ENCODE measurements at regions not wholly inside any gene's neighbourhood (a gene's known extent, or its start where the extent isn't known, plus 50 kb on each side); places are given as distances from the start of the nearest gene placed in this dataset.
"Not testable (repeated sequence)": the region's sequence is repeated elsewhere in the genome, so short reads cannot be mapped to it uniquely, and the experiment has no call there.

- peaks cover 5% of the 10 kb centered on the region for H3K27me3 ChIP-seq (ENCODE audit: control insufficient read depth, insufficient read depth, low read length)
- no CpG with 5 or more reads among the region's 10 CpGs for WGBS (ENCODE audit: insufficient coverage, low lambda C conversion rate)
- DNase-seq = no peak
- H3K4me1 ChIP-seq (ENCODE audit: control insufficient read depth, insufficient read depth, low read length) = no peaks in the 10 kb centered on the region
- H3K9me3 ChIP-seq (ENCODE audit: control insufficient read depth, low read depth, low read length) = no peaks in the 10 kb centered on the region
- H3K4me3 ChIP-seq (ENCODE audit: low read length) = no peak overlapping the region
- H3K36me3 ChIP-seq (ENCODE audit: control insufficient read depth, insufficient read depth, low read length) = no peaks in the 10 kb centered on the region
- H3K27ac ChIP-seq (ENCODE audit: low read length) = no peak overlapping the region
These were observed 123.3 kb upstream of the PHACTR3 start for GRCh38 chr20:59481067-59481466.

GRCh38 chr20:59481477-59482018 is 122.8 kb upstream of the PHACTR3 start:
- WGBS (ENCODE audit: insufficient coverage, low lambda C conversion rate) = no CpG with 5 or more reads among the region's 10 CpGs
- DNase-seq = no peak

DNA sequence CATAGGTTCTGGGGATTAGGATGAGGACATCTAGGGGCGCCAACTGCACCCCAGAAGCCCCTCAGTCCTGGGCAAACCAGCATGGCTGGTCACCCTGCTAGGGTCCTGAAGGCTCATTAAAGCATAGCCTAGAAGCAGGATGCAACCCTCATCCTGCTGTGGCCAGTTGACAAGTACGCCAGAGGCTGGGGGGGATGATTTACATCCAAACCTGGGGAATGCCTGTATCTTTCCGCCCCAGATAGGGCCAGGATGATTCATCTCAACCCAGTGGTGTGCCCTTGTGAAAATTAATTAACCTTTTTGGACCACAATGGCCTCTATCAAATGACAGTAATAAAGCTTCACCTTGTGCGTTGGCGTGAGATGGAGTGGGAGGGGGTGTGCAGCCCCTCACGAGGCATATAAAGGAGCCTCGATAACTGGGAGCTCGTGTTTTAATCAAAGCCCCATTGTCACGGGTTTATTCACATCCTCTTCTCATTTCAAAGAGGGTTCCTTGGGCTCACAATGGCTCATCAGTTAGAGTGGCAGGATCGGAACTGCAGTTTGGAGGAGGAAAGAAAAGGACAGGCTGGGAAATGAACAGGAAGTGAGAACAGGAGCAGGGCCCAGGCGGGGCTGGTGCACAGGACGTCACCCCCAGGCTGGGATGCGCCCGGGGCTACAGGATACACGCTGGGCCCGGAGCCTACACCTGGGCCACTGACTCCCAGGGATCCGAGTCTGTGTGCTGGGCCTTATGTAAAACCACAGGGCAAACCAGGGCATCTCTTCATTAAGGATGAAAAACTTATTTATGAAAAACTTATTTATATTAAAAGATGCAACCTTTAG is 121.8 kb upstream of the PHACTR3 start:
- H3K36me3 ChIP-seq (ENCODE audit: control insufficient read depth, insufficient read depth, low read length) = no peaks in the 10 kb centered on the region
- H3K4me3 ChIP-seq (ENCODE audit: low read length) = no peak overlapping the region
- no peak for DNase-seq
- WGBS (ENCODE audit: insufficient coverage, low lambda C conversion rate) = no CpG with 5 or more reads among the region's 17 CpGs
- peaks cover 5% of the 10 kb centered on the region for H3K27me3 ChIP-seq (ENCODE audit: control insufficient read depth, insufficient read depth, low read length)
- H3K9me3 ChIP-seq (ENCODE audit: control insufficient read depth, low read depth, low read length) = no peaks in the 10 kb centered on the region
- H3K4me1 ChIP-seq (ENCODE audit: control insufficient read depth, insufficient read depth, low read length) = no peaks in the 10 kb centered on the region
- no peak overlapping the region for H3K27ac ChIP-seq (ENCODE audit: low read length)

More at GRCh38 chr20:59481477-59482018, 122.8 kb upstream of the PHACTR3 start:
- Histone ChIP-seq H3K27me3 (ENCODE audit: control insufficient read depth, insufficient read depth, low read length) (peaks cover 5% of the 10 kb centered on the region), H3K4me1 (ENCODE audit: control insufficient read depth, insufficient read depth, low read length) (no peaks in the 10 kb centered on the region), H3K4me3 (ENCODE audit: low read length) (no peak overlapping the region), H3K9me3 (ENCODE audit: control insufficient read depth, low read depth, low read length) (no peaks in the 10 kb centered on the region), H3K27ac (ENCODE audit: low read length) (no peak overlapping the region), H3K36me3 (ENCODE audit: control insufficient read depth, insufficient read depth, low read length) (no peaks in the 10 kb centered on the region)

DNA sequence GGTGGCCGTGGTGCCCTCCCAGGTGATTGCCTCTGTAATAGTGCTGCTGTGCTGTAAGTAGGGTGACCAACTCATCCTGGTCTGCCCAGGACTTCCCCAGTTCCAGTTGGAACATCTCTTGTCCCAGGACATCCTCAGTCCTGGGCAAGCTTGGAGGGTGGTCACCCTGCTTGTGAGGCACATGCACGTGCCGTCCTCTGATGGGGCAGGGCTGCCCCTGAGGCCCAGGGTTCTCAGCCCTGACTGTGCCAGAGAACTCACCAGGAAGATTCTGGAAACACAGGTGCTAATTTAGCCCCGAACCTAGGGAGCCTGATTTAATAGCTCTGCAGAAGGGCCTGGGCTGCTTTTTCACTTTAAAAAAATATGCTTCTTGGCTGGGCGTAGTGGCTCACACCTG is 120.9 kb upstream of the PHACTR3 start:
- no peak for DNase-seq
- Histone ChIP-seq H3K36me3 (ENCODE audit: control insufficient read depth, insufficient read depth, low read length) (no peaks in the 10 kb centered on the region), H3K4me3 (ENCODE audit: low read length) (no peak overlapping the region), H3K27ac (ENCODE audit: low read length) (no peak overlapping the region), H3K4me1 (ENCODE audit: control insufficient read depth, insufficient read depth, low read length) (no peaks in the 10 kb centered on the region), H3K9me3 (ENCODE audit: control insufficient read depth, low read depth, low read length) (no peaks in the 10 kb centered on the region), H3K27me3 (ENCODE audit: control insufficient read depth, insufficient read depth, low read length) (peaks cover 5% of the 10 kb centered on the region)
- no CpG with 5 or more reads among the region's 5 CpGs for WGBS (ENCODE audit: insufficient coverage, low lambda C conversion rate)

GRCh38 chr20:59484228-59484627 is 120.1 kb upstream of the PHACTR3 start:
- Histone ChIP-seq H3K27me3 (ENCODE audit: control insufficient read depth, insufficient read depth, low read length) (peaks cover 5% of the 10 kb centered on the region), H3K9me3 (ENCODE audit: control insufficient read depth, low read depth, low read length) (no peaks in the 10 kb centered on the region), H3K27ac (ENCODE audit: low read length) (no peak overlapping the region), H3K4me3 (ENCODE audit: low read length) (no peak overlapping the region), H3K36me3 (ENCODE audit: control insufficient read depth, insufficient read depth, low read length) (no peaks in the 10 kb centered on the region), H3K4me1 (ENCODE audit: control insufficient read depth, insufficient read depth, low read length) (no peaks in the 10 kb centered on the region)
- no CpG with 5 or more reads among the region's 6 CpGs for WGBS (ENCODE audit: insufficient coverage, low lambda C conversion rate)
- no peak for DNase-seq

DNA sequence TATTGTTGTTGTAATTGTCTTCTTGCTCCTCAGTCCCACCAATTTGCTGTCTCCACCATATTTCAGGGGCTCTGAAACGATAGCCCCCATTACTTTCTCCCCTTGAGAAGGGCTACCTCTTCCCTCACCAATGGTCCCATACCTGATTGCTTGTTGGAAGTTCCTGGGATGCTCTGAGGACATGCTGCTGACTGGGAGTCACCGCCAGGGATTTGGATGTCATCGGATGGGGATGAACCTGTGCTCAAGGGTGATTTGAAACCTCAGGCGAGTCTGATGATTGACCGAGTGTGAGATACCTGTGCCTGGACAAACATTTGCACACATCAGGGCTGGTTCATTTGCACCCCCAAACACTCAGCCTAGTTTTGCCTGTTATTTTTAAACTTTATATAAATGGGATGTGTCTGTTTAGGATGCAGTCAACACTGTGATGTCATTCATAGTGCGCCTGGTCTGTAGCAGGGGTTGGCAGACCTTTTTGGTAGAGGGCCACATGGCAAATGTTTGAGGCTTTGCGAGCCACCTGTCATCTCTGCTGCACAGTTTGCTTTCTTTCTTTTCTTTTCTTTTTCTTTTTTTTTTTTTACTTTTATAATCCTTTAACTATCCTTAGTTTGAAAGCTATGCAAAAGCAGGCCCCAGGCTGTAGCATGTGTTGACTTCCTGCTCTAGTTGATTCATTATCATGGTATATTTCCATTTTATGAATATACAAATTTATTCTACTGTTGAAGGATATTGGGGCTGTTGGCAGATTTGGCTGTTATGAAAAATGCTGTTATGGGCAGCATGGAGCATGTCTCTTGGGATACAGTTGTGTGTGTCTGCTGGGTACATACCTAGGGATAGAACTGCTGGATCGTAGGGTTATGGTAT is 118.5 kb upstream of the PHACTR3 start:
- 92% methylated on average over 2 of the region's 8 CpGs for WGBS (ENCODE audit: insufficient coverage, low lambda C conversion rate)
- Histone ChIP-seq H3K9me3 (ENCODE audit: control insufficient read depth, low read depth, low read length) (no peaks in the 10 kb centered on the region), H3K27ac (ENCODE audit: low read length) (no peak overlapping the region), H3K27me3 (ENCODE audit: control insufficient read depth, insufficient read depth, low read length) (peaks cover 5% of the 10 kb centered on the region), H3K4me1 (ENCODE audit: control insufficient read depth, insufficient read depth, low read length) (no peaks in the 10 kb centered on the region), H3K4me3 (ENCODE audit: low read length) (no peak overlapping the region), H3K36me3 (ENCODE audit: control insufficient read depth, insufficient read depth, low read length) (no peaks in the 10 kb centered on the region)
- no peak for DNase-seq

- WGBS (ENCODE audit: insufficient coverage, low lambda C conversion rate) = no CpG with 5 or more reads among the region's 6 CpGs
- H3K36me3 ChIP-seq (ENCODE audit: control insufficient read depth, insufficient read depth, low read length); DNase-seq; H3K4me3 ChIP-seq (ENCODE audit: low read length); H3K9me3 ChIP-seq (ENCODE audit: control insufficient read depth, low read depth, low read length); H3K4me1 ChIP-seq (ENCODE audit: control insufficient read depth, insufficient read depth, low read length); H3K27me3 ChIP-seq (ENCODE audit: control insufficient read depth, insufficient read depth, low read length); H3K27ac ChIP-seq (ENCODE audit: low read length): not testable (repeated sequence)
These were observed 115.9 kb upstream of the PHACTR3 start for GRCh38 chr20:59488459-59488858.

DNA sequence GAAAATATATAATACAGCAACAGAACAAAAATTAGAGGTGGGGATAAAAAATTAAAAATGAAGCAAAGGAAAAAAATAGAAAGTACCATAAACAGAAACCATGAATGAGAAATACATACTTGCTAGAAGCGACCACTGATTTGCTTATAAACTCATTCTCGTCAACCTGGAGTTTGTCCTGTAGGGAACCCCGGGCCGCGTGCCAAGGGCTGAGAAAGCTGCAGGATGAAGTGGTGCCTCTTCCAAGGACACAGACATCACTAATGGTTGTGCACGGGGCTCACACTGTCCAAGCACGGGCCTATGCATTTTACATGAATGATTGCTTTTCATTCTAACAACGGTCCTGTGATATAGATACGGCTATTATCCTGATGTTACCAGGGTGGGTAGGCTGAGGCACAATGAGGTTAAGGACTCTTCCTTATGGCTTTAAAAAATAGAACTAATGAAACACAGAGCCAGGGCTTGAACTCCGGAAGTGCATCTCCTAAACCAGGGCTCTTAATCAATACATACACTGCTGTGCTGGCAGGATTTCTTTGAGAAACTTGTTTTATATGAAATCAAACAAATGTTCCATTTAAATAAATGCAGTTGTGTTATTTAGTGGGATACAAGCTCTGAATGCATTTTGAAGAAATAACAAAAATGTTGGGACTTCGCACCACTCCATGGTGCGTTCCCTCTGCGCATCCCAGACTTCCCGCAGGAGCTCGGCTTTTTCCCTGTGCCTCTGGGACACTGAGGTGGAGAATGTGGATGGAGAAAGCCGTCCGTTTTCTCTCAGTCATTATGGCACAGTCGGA is 113.9 kb upstream of the PHACTR3 start:
- 96% methylated on average over 5 of the region's 18 CpGs for WGBS (ENCODE audit: insufficient coverage, low lambda C conversion rate)
- not testable (repeated sequence) for H3K9me3 ChIP-seq (ENCODE audit: control insufficient read depth, low read depth, low read length); H3K4me1 ChIP-seq (ENCODE audit: control insufficient read depth, insufficient read depth, low read length); H3K27ac ChIP-seq (ENCODE audit: low read length); H3K27me3 ChIP-seq (ENCODE audit: control insufficient read depth, insufficient read depth, low read length); H3K4me3 ChIP-seq (ENCODE audit: low read length); H3K36me3 ChIP-seq (ENCODE audit: control insufficient read depth, insufficient read depth, low read length); DNase-seq

- whole genome bisulfite sequencing (ENCODE audit: insufficient coverage, low lambda C conversion rate) = 100% methylated on average over 1 of the region's 6 CpGs
- no peak for DNase-seq
- no peaks in the 10 kb centered on the region for H3K4me1 ChIP-seq (ENCODE audit: control insufficient read depth, insufficient read depth, low read length)
These were observed 112.5 kb upstream of the PHACTR3 start for GRCh38 chr20:59491884-59492283.

DNA sequence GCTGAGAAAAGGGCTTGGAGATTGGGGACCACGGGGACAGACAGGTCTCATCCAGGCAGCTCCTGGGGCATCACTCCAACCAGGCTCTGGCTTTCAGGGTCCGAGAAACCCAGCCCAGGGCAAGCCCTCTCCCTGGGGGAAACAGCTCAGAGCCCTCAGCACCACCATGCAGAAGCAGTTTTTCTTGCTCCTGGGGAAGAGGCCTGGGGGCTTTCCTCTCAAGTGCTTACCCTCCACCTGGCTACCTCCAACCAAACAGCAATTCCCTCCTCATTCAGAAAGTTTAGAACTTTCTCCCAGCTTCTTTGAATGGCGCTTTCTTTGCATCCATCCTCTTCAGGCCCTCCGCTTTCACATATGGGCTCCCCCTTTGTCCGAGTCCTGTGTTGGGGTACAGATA is 110.4 kb upstream of the PHACTR3 start:
- 100% methylated on average over 1 of the region's 5 CpGs for WGBS (ENCODE audit: insufficient coverage, low lambda C conversion rate)
- Histone ChIP-seq H3K27me3 (ENCODE audit: control insufficient read depth, insufficient read depth, low read length) (no peaks in the 10 kb centered on the region), H3K9me3 (ENCODE audit: control insufficient read depth, low read depth, low read length) (no peaks in the 10 kb centered on the region), H3K4me3 (ENCODE audit: low read length) (no peak overlapping the region), H3K36me3 (ENCODE audit: control insufficient read depth, insufficient read depth, low read length) (no peaks in the 10 kb centered on the region), H3K27ac (ENCODE audit: low read length) (no peak overlapping the region), H3K4me1 (ENCODE audit: control insufficient read depth, insufficient read depth, low read length) (no peaks in the 10 kb centered on the region)
- no peak for DNase-seq

More at GRCh38 chr20:59491884-59492283, 112.5 kb upstream of the PHACTR3 start:
- Histone ChIP-seq H3K9me3 (ENCODE audit: control insufficient read depth, low read depth, low read length) (no peaks in the 10 kb centered on the region), H3K27ac (ENCODE audit: low read length) (no peak overlapping the region), H3K27me3 (ENCODE audit: control insufficient read depth, insufficient read depth, low read length) (no peaks in the 10 kb centered on the region), H3K36me3 (ENCODE audit: control insufficient read depth, insufficient read depth, low read length) (no peaks in the 10 kb centered on the region), H3K4me3 (ENCODE audit: low read length) (no peak overlapping the region)
